Mesothelial cell of epicardium (in vitro differentiated cells): ENCODE measurements at regions not wholly inside any gene's neighbourhood (a gene's known extent, or its start where the extent isn't known, plus 50 kb on each side); places are given as distances from the start of the nearest gene placed in this dataset.

Experiments
- DNase-seq, 2 experiments: peaks; one replicate each; pipeline ENCODE4 v3.0.0; 2021; ENCODE audit warnings: low spot score in 2 of 2; ENCODE audit not compliant: unreplicated experiment in 2 of 2
- H3K27ac Mint-ChIP-seq: 2 replicates; pipeline ENCODE4 v1.8.0; 2021; ENCODE audit warnings: mixed read lengths
- H3K27me3 Mint-ChIP-seq: 2 replicates; pipeline ENCODE4 v1.8.0; 2021; ENCODE audit warnings: low read depth, mixed read lengths
- H3K36me3 Mint-ChIP-seq: 2 replicates; pipeline ENCODE4 v1.8.0; 2021; ENCODE audit warnings: mixed read lengths
- H3K4me1 Mint-ChIP-seq: 2 replicates; pipeline ENCODE4 v1.8.0; 2021; ENCODE audit warnings: mixed read lengths
- H3K4me3 Mint-ChIP-seq: 2 replicates; pipeline ENCODE4 v1.8.0; 2021; ENCODE audit warnings: mild to moderate bottlenecking, moderate library complexity, mixed read lengths
- H3K9me3 Mint-ChIP-seq: 2 replicates; pipeline ENCODE4 v1.8.0; 2021; ENCODE audit warnings: mixed read lengths
- TF ChIP-seq, protein P1 (sequence below): fragments of 200-600 bp; sonication (generic); IDR thresholded peaks from one replicate; pipeline ENCODE4 v1.5.0; 2021; ENCODE audit warnings: antibody characterized with exemption; ENCODE audit not compliant: unreplicated experiment

DNA sequence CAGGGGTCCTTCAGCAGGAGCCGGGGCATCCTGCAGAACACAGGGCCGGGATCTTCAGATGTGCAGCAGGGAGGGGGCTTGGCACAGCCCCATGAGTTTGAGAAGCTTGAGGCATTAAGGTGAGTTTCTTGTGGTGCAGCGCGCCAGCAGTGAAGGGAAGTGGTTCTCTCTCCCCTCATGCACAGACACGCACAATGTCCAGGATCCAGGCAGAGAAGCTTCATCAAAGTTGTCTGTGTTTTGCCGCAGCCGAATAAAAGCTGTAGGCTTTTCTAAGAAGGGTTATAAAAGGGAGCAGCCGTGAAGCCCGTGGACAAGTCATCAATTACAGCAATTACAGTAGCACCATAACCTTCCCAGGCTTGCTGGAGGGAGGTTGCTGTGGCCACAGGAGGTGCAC, 491.0 kb upstream of the CDH4 start:
- TF ChIP-seq, protein P1, sequence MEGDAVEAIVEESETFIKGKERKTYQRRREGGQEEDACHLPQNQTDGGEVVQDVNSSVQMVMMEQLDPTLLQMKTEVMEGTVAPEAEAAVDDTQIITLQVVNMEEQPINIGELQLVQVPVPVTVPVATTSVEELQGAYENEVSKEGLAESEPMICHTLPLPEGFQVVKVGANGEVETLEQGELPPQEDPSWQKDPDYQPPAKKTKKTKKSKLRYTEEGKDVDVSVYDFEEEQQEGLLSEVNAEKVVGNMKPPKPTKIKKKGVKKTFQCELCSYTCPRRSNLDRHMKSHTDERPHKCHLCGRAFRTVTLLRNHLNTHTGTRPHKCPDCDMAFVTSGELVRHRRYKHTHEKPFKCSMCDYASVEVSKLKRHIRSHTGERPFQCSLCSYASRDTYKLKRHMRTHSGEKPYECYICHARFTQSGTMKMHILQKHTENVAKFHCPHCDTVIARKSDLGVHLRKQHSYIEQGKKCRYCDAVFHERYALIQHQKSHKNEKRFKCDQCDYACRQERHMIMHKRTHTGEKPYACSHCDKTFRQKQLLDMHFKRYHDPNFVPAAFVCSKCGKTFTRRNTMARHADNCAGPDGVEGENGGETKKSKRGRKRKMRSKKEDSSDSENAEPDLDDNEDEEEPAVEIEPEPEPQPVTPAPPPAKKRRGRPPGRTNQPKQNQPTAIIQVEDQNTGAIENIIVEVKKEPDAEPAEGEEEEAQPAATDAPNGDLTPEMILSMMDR: no peak
- DNase-seq: no peak
- H3K4me1 Mint-ChIP-seq: no peaks in the 10 kb centered on the region
- no peak overlapping the region for H3K27ac Mint-ChIP-seq
- H3K36me3 Mint-ChIP-seq: no peaks in the 10 kb centered on the region
- H3K27me3 Mint-ChIP-seq: no peaks in the 10 kb centered on the region
- no peak overlapping the region for H3K4me3 Mint-ChIP-seq
- peaks cover 3% of the 10 kb centered on the region for H3K9me3 Mint-ChIP-seq

DNA sequence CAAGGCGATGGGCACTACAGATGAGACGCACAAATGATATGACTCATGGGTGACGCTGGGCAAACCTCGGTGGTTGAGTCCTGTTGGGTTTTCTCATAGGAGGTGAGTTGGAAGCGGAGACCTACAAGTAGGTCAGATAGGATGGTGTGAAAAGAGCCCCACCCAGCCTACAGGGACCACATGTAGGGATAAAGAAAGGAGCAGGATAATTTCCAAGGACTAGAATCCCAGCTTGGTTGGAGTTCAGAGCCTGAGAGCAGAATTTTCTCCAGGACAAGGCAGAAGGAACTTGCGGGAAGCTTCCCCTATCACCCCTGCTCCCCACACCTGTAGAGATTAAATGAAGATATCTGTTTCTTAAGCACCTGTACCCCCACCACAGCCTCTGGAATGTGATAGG, 489.7 kb upstream of the CDH4 start:
- H3K4me3 Mint-ChIP-seq: no peak overlapping the region
- TF ChIP-seq, protein P1: no peak
- H3K36me3 Mint-ChIP-seq: no peaks in the 10 kb centered on the region
- no peak for DNase-seq
- H3K4me1 Mint-ChIP-seq: no peaks in the 10 kb centered on the region
- peaks cover 3% of the 10 kb centered on the region for H3K9me3 Mint-ChIP-seq
- peaks cover 1% of the 10 kb centered on the region for H3K27me3 Mint-ChIP-seq
- no peak overlapping the region for H3K27ac Mint-ChIP-seq

GRCh38 chr20:60764328-60764727, 487.7 kb upstream of the CDH4 start:
- no peak overlapping the region for H3K4me3 Mint-ChIP-seq
- H3K36me3 Mint-ChIP-seq: no peaks in the 10 kb centered on the region
- H3K27ac Mint-ChIP-seq: no peak overlapping the region

GRCh38 chr20:60764771-60765170, 487.3 kb upstream of the CDH4 start:
- Mint-ChIP-seq H3K27me3 (peaks cover 9% of the 10 kb centered on the region), H3K4me1 (no peaks in the 10 kb centered on the region), H3K4me3 (no peak overlapping the region), H3K9me3 (no peaks in the 10 kb centered on the region), H3K27ac (no peak overlapping the region), H3K36me3 (no peaks in the 10 kb centered on the region)
- DNase-seq: no peak
- TF ChIP-seq, protein P1: no peak

More at GRCh38 chr20:60764328-60764727, 487.7 kb upstream of the CDH4 start:
- Mint-ChIP-seq H3K9me3 (peaks cover under 1% of the 10 kb centered on the region), H3K4me1 (no peaks in the 10 kb centered on the region), H3K27me3 (peaks cover 5% of the 10 kb centered on the region)
- DNase-seq: no peak
- TF ChIP-seq, protein P1: no peak

DNA sequence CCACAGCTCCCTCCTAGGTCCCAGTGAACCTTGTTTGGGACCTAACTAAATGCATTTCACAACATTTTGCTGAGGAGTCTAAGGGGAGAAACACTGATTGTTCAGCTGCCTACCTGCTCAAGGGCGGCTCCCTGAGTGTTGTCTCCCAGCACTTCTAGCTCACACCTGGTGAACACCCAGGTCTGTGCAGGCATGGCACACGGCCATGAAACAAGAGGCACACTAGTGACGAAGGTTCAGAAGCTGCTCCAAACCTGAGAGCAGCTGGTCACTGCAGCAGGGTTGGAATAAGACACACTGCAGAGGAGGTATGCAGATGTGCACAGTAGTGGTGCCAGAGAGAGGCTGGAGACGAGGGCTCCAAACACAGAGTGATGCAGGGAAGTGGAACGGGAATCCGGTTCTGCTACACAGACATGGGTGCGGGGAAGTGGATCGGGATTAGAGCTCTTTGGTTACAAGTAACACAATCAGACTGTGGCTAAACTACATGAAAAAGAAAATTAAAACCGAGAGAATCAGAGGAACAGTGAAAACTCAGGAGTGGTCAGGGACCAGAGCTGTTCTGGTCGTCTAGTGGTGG, 486.1 kb upstream of the CDH4 start:
- H3K27me3 Mint-ChIP-seq: peaks cover 17% of the 10 kb centered on the region
- no peaks in the 10 kb centered on the region for H3K4me1 Mint-ChIP-seq
- peaks cover 5% of the 10 kb centered on the region for H3K9me3 Mint-ChIP-seq
- H3K4me3 Mint-ChIP-seq: no peak overlapping the region
- TF ChIP-seq, protein P1: no peak
- H3K36me3 Mint-ChIP-seq: no peaks in the 10 kb centered on the region
- DNase-seq: no peak
- no peak overlapping the region for H3K27ac Mint-ChIP-seq

DNA sequence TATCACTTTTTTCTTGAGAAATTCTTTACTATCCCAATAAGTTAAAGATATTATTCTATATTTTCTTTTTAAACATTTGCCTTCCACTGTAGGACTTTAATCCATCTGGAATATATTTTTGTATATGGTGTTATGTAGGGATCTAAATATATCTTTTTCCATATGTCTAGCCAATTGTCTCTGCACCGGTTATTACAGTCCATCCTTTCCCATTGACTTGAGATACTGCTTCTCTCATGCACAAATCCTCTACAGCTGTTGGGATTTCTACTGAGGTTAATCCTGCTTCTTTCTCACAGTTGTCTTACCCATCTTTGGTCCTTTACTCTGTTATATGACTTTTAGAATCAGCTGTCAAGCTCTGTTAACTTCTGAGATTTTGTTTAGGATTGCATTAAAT, 483.8 kb upstream of the CDH4 start:
- TF ChIP-seq, protein P1: no peak
- no peaks in the 10 kb centered on the region for H3K4me1 Mint-ChIP-seq
- DNase-seq: no peak
- H3K4me3 Mint-ChIP-seq: no peak overlapping the region
- no peaks in the 10 kb centered on the region for H3K36me3 Mint-ChIP-seq
- H3K27ac Mint-ChIP-seq: no peak overlapping the region
- H3K27me3 Mint-ChIP-seq: peaks cover 19% of the 10 kb centered on the region
- peaks cover 5% of the 10 kb centered on the region for H3K9me3 Mint-ChIP-seq
